SH-SY5Y (cell line): ENCODE measurements at regions not wholly inside any gene's neighbourhood (a gene's known extent, or its start where the extent isn't known, plus 50 kb on each side); places are given as distances from the start of the nearest gene placed in this dataset.

Experiments used
- GATA2 ChIP-seq: IDR thresholded peaks from 2 replicates; pipeline ENCODE4 v1.6.1; 2011; ENCODE audit warnings: mild to moderate bottlenecking, low read depth, low read length
- GATA3 ChIP-seq: IDR thresholded peaks from 2 replicates; pipeline ENCODE4 v1.6.1; 2011; ENCODE audit warnings: low read depth, mild to moderate bottlenecking, low read length, moderate library complexity

DNA sequence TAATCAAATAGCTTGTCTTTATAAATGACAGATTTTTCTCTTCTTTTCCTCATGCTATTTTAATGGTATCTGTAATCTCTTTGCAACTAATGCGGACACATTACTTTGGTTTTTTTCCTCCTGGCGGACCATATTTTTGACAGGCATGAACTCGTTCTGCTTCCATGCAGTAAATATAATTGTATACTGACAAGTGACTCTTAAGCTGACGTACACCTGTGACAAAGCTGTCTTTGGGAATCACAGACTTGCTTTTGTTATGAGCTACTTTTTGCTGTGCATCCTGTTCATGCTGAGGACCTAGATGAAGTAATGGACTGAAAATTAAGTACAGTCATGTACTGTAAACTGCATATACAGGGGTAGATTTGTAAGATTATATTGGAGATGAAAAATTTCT is 434.3 kb upstream of the TMTC1 start:
- TF ChIP-seq GATA2: no peak
- no peak for TF ChIP-seq GATA3
